ENCODE measurements at regions not wholly inside any gene's neighbourhood (a gene's known extent, or its start where the extent isn't known, plus 50 kb on each side); places are given as distances from the start of the nearest gene placed in this dataset.
A peak's percentile ranks its signal among the peaks of the same experiment; 100 is the strongest.

- intact Hi-C loops (cut with DNase I): no loop called here
- ATAC-seq: no peak
Observed at GRCh38 chr6:154561750-154562149, 51.3 kb upstream of the CNKSR3 start.

GRCh38 chr6:154565331-154565730, 54.8 kb upstream of the CNKSR3 start:
- ATAC-seq: no peak
- DNase-seq: no peak
- intact Hi-C loops (cut with DNase I): no loop called here

More at GRCh38 chr6:154561750-154562149, 51.3 kb upstream of the CNKSR3 start:
- no peak for DNase-seq

- ATAC-seq (no peak), DNase-seq (no peak)
- intact Hi-C loops (cut with DNase I): no loop called here
Observed at GRCh38 chr6:154566866-154567265, 56.4 kb upstream of the CNKSR3 start.

GRCh38 chr6:154567695-154568220, 57.3 kb upstream of the CNKSR3 start:
- ATAC-seq: no peak
- intact Hi-C loops (cut with DNase I): no loop called here
- no peak for DNase-seq

GRCh38 chr6:154569156-154569862, 58.8 kb upstream of the CNKSR3 start:
- ATAC-seq: no peak
- no peak for DNase-seq
- intact Hi-C loops (cut with DNase I): no loop called here

DNA sequence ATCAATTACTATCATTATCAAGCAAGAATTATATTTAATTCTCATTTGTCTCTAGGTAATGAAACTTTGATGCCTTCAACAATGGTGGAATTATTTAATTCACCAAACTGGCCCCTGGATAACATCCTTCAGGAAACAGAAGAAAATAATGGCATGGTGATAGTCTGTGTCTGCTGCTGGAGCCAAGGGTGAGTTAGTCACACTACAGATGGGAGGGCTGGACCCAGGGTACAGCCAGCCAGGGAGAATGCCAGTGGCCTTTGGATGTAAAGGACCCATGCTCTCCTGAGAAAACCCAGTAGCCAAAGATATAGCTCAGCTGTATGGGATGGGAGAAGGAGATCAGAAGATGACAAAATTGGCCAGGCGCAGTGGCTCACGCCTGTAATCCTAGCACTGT, 60.0 kb upstream of the CNKSR3 start:
- no peak for DNase-seq
- ATAC-seq: no peak
- intact Hi-C loops (cut with DNase I): no loop called here

- ATAC-seq: no peak
- DNase-seq: no peak
- intact Hi-C loops (cut with DNase I): no loop called here
Observed at GRCh38 chr6:154572556-154572955, 62.1 kb upstream of the CNKSR3 start.

DNA sequence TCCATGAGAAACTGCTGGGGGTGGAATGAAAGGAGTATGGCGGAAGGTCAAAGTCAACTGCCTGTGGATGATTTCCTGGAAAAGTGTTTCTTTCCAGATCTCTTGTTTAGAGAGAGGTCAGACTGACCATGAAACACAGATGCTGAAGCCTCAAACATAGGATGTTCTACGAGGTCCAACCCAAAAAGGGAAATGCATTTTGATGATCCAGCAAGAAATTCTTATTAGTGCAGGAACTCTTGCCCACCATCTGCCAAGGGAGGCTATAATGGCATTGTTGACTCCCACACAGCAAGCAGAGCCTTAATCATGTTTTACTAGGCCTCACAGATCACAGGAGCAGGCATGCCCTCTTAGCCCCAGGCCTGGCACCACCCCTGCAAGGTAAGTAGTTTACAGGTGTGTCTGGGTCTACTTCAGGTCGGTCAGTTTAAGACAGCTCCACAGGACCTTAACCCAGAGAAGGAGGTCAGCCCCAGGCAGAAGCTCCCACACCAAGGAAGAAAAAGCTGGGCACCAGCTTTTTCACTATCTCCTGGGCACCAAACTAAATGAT, 67.6 kb upstream of the CNKSR3 start:
- ATAC-seq: no peak
- DNase-seq: no peak
- intact Hi-C loops (cut with DNase I): no loop called here

DNA sequence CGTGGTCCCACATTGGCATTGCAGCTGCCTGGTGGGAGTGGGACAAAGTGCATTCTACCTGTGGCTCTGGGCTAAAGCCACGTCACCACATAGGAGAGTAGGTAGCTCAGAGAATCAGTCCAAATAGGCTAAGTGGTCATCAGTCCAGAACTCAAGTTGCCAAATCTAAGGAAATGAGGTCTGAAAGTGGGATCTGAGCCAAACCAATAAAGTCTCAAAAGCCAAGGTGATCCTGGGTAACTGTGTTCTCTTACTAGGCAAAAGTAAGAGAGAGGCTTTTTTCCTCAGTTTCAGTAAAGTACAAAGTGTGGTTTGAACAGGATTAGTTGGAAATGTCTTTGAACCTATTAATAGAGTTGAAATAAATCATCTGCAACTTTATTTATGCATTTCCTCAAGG, 68.6 kb upstream of the CNKSR3 start:
- DNase-seq (no peak), ATAC-seq (no peak)
- intact Hi-C loops (cut with DNase I): no loop called here

DNA sequence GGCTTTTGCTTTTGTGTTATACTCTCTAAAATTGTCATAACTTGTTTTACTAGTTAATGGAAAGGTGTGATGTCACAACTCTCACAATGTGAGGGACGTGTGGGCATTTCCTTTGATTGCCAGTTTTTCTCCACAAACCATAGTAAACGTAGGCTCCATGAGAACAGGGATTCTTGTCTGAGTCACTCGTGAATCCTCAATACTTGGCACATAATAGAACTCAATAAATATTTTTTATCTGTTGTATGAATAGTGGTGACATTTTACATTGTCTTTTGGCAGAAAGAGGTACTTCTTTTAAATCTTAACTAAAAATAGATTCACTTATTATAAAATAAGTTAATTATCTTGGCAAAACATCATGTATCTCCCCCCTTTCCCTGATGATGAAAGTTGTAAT, 69.0 kb upstream of the CNKSR3 start:
- DNase-seq: no peak
- ATAC-seq: no peak
- intact Hi-C loops (cut with DNase I): no loop called here

GRCh38 chr6:154580397-154581135, 70.1 kb upstream of the CNKSR3 start:
- intact Hi-C loops (cut with DNase I): no loop called here
- DNase-seq (no peak), ATAC-seq (no peak)

DNA sequence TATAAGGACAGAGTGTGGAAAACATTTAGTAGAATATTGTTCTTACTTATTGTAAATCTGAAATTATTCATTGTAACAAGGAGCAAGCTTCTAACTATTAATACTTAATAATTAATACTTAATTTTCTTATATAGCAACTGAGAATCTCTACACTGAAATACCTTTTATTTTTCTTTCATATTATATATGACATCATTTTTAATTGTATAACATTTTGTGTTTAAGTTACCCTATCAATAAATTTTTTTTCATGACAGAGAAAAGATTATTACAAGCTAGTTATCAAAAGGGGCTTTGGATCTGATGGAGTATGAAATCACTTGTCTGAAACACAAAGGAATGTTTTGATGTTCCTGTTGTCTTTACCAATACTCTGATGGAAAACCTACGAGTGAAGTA, 72.2 kb upstream of the CNKSR3 start:
- DNase-seq: no peak
- intact Hi-C loops (cut with DNase I): no loop called here
- ATAC-seq: no peak

GRCh38 chr6:154583546-154584188, 73.2 kb upstream of the CNKSR3 start:
- DNase-seq: no peak
- no peak for ATAC-seq
- intact Hi-C loops (cut with DNase I): no loop called here

DNA sequence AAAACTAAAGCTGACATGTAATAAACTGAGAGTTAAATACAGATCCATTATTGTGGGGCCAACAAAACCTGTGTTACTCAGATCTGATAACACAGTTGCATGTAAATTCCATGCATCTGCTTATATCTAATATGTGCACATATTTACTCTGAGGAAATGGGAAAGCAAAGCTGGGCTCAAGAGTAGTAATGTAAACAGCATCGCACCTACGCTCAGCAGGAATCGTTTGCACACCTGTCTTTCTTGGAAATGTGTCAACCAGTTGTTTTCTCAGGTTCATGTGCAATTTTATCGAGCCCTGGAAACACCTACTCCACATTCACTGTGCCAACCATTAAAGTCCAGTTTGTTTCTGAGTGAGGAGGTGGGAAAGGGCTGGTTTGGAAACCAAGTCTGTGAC, 80.3 kb upstream of the CNKSR3 start:
- no peak for DNase-seq
- intact Hi-C loops (cut with DNase I): loop anchor here in 1 of 2 donors (5.0 kb wide), 1 partner anchor 78 kb away; the partner anchor contains the start of gene CNKSR3
- ATAC-seq: no peak

GRCh38 chr6:154591234-154591633, 80.7 kb upstream of the CNKSR3 start:
- ATAC-seq (no peak), DNase-seq (no peak)
- intact Hi-C loops (cut with DNase I): loop anchor here in 1 of 2 donors (5.0 kb wide), 1 partner anchor 79 kb away; the partner anchor contains the start of gene CNKSR3

DNA sequence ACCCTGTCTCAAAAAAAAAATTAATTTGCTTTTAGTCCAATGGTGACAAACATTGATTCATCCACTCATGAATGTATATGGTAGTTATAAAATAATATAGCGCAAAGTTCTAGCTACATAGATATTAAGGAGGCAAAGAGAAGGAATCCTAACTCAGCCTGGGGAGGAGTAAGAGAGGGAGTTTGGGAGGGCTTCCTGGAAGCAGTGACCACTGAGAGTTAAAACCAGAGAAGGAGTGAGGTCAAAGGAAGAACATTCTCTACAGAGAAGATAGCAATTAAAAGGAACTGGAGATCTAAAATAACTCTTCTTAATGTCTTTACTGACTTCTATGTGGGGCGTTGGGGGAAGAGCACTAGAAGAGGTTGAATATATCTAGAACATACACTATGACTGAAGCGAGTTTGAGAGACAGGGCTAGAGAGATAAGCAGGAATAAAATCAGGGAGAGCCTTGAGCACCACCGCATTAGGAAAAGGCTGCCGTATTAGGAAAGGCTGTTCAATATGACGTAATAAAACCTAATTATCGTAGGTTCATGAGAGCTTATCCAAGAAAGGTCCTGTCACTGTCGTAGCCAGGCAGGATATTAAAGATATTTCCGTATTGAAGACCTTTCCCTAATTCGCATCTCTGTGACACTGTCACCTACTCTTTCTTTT, 81.8 kb upstream of the CNKSR3 start:
- peak in 1 of 2 donors; percentile 22 for ATAC-seq
- DNase-seq: no peak
- intact Hi-C loops (cut with DNase I): loop anchor here in 1 of 2 donors (5.0 kb wide), 1 partner anchor 80 kb away; the partner anchor contains the start of gene CNKSR3

DNA sequence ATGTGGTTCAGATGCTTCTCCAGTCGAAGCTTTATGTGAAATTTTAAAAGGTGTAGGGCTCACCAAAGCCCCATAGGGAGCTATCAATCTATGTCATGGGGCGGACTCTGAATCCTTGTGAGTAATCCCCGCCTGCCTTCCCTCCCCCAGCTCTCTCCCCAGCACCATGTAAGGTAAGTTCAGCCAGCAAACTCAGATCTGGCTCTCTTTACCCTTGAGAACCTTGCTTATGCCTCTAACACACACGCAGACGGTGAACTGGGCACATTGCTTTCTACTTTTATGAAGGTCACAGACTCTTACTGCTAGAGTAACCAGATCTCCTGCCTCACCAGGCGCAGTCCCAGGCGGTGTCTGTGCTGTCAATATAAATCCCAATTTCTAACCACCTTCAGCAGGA, 82.6 kb upstream of the CNKSR3 start:
- intact Hi-C loops (cut with DNase I): loop anchor here in 1 of 2 donors (5.0 kb wide), 1 partner anchor 81 kb away; the partner anchor contains the start of gene CNKSR3
- DNase-seq: peak; percentile 40
- ATAC-seq: peak; percentile 85 to 90

DNA sequence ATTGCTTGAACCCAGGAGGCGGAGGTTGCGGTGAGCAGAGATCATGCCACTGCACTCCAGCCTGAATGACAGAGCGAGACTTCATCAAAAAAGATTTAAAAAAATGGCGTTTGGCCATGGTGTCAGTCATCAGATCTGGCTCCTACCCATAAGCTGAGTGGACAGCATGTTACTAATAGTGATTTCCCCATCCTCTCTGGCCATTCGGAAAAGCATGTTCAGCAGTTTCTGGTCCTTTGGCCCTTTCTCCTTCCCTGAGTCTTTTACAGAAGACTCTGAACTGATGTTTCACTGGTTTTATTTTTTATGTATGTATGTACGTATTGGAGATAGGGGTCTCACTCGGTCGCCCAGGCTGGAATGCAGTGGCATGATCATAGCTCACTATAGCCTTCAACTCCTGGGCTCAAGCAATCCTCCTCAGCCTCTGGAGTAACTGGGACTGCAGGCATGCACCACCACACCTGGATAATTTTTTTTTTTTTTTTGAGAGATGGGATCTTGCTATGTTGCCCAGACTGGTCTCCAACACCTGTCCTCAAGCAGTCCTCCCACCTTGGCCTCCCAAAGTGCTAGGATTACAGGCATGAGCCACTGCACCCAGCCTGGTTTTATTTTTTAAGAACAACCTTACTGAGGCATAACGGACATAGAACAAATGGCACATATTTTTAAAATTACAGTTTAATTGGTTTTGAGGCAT, 84.2 kb upstream of the CNKSR3 start:
- ATAC-seq (no peak), DNase-seq (no peak)
- intact Hi-C loops (cut with DNase I): loop anchor here in 1 of 2 donors (5.0 kb wide), 1 partner anchor 82 kb away; the partner anchor contains the start of gene CNKSR3
